Ishikawa (cell line): ENCODE measurements at regions not wholly inside any gene's neighbourhood (a gene's known extent, or its start where the extent isn't known, plus 50 kb on each side); places are given as distances from the start of the nearest gene placed in this dataset.

Source experiments
- CEBPB ChIP-seq: IDR thresholded peaks from 2 replicates; pipeline ENCODE4 v1.6.1; 2012
- CREB1 ChIP-seq: IDR thresholded peaks from 2 replicates; pipeline ENCODE4 v1.6.1; 2012; ENCODE audit warnings: low read depth
- EGR1 ChIP-seq: IDR thresholded peaks from 2 replicates; pipeline ENCODE4 v1.6.1; 2012
- EP300 ChIP-seq: IDR thresholded peaks from 2 replicates; pipeline ENCODE4 v1.6.1; 2012; ENCODE audit warnings: borderline replicate concordance
- FOXM1 ChIP-seq: IDR thresholded peaks from 2 replicates; pipeline ENCODE4 v1.6.1; 2012; ENCODE audit warnings: low read depth, borderline replicate concordance
- MAX ChIP-seq: IDR thresholded peaks from 2 replicates; pipeline ENCODE4 v1.6.1; 2012
- NFIC ChIP-seq: IDR thresholded peaks from 2 replicates; pipeline ENCODE4 v1.6.1; 2012
- RAD21 ChIP-seq: IDR thresholded peaks from 2 replicates; pipeline ENCODE4 v1.6.1; 2012; ENCODE audit warnings: low read depth
- REST ChIP-seq: IDR thresholded peaks from 2 replicates; pipeline ENCODE4 v1.6.1; 2012; ENCODE audit warnings: low read depth, mild to moderate bottlenecking
- TAF1 ChIP-seq: IDR thresholded peaks from 2 replicates; pipeline ENCODE4 v1.6.1; 2012; ENCODE audit warnings: low read depth, mild to moderate bottlenecking
- TCF12 ChIP-seq: IDR thresholded peaks from 2 replicates; pipeline ENCODE4 v1.6.1; 2012; ENCODE audit warnings: low read depth
- TEAD4 ChIP-seq: IDR thresholded peaks from 2 replicates; pipeline ENCODE4 v1.6.1; 2012
- USF1 ChIP-seq: IDR thresholded peaks from 2 replicates; pipeline ENCODE4 v1.6.1; 2012
- YY1 ChIP-seq: IDR thresholded peaks from 2 replicates; pipeline ENCODE4 v1.6.1; 2012; ENCODE audit warnings: low read depth
- ZBTB7A ChIP-seq: IDR thresholded peaks from 2 replicates; pipeline ENCODE4 v1.6.1; 2012; ENCODE audit warnings: low read depth

GRCh38 chr5:2675548-2675947 is 75.9 kb downstream of the IRX2 start:
- no peak for TF ChIP-seq FOXM1
- TF ChIP-seq CEBPB = no peak
- no peak for TF ChIP-seq RAD21
- no peak for TF ChIP-seq ZBTB7A
- no peak for TF ChIP-seq EP300
- no peak for TF ChIP-seq USF1
- TF ChIP-seq TEAD4 = no peak
- no peak for TF ChIP-seq MAX
- TF ChIP-seq REST = no peak
- no peak for TF ChIP-seq EGR1
- TF ChIP-seq TAF1 = no peak
- TF ChIP-seq CREB1 = no peak
- no peak for TF ChIP-seq YY1
- no peak for TF ChIP-seq NFIC
- TF ChIP-seq TCF12 = no peak

- TF ChIP-seq FOXM1 = no peak
- no peak for TF ChIP-seq TAF1
- no peak for TF ChIP-seq CEBPB
- TF ChIP-seq MAX = no peak
- no peak for TF ChIP-seq EP300
- TF ChIP-seq NFIC = no peak
- TF ChIP-seq CREB1 = no peak
- no peak for TF ChIP-seq TEAD4
- TF ChIP-seq USF1 = no peak
- no peak for TF ChIP-seq EGR1
- TF ChIP-seq ZBTB7A = no peak
- TF ChIP-seq REST = no peak
- TF ChIP-seq RAD21 = no peak
- TF ChIP-seq TCF12 = no peak
- no peak for TF ChIP-seq YY1
These were observed 77.0 kb downstream of the IRX2 start for GRCh38 chr5:2674456-2674855.

- TF ChIP-seq RAD21 (no peak), EGR1 (no peak), ZBTB7A (no peak), YY1 (no peak), MAX (no peak)
These were observed 80.5 kb downstream of the IRX2 start for GRCh38 chr5:2670940-2671339.

- TF ChIP-seq RAD21 (no peak), CEBPB (no peak), USF1 (no peak), FOXM1 (no peak), CREB1 (no peak), REST (no peak), EGR1 (no peak), MAX (no peak), NFIC (no peak), TCF12 (no peak), TAF1 (no peak), ZBTB7A (no peak), EP300 (no peak), TEAD4 (no peak), YY1 (no peak)
These were observed 81.6 kb downstream of the IRX2 start for GRCh38 chr5:2669913-2670312.
